HG03342 (cell line): ENCODE measurements at regions not wholly inside any gene's neighbourhood (a gene's known extent, or its start where the extent isn't known, plus 50 kb on each side); places are given as distances from the start of the nearest gene placed in this dataset.
"Not testable (repeated sequence)": the region's sequence is repeated elsewhere in the genome, so short reads cannot be mapped to it uniquely, and the experiment has no call there.

Source experiments
- ATAC-seq: cut with Tn5 transposase; IDR thresholded peaks from one replicate; pipeline ENCODE4 v1.9.1; 2021; ENCODE audit warnings: mild to moderate bottlenecking, moderate library complexity; ENCODE audit not compliant: unreplicated experiment

GRCh38 chr6:47405273-47405672 is 72.3 kb upstream of the CD2AP start:
- no peak for ATAC-seq

- ATAC-seq = no peak
These were observed 70.0 kb upstream of the CD2AP start for GRCh38 chr6:47407300-47408281.

- peak; percentile 72 for ATAC-seq
These were observed 63.7 kb upstream of the CD2AP start for GRCh38 chr6:47413752-47414422.

GRCh38 chr6:47414423-47415167 is 63.0 kb upstream of the CD2AP start:
- peak; percentile 76 for ATAC-seq

GRCh38 chr6:47416396-47417345 is 60.9 kb upstream of the CD2AP start:
- no peak for ATAC-seq

- no peak for ATAC-seq
These were observed 58.0 kb upstream of the CD2AP start for GRCh38 chr6:47419621-47420020.

- ATAC-seq = no peak
These were observed 56.9 kb upstream of the CD2AP start for GRCh38 chr6:47420394-47421371.

GRCh38 chr6:47423079-47423478 is 54.5 kb upstream of the CD2AP start:
- ATAC-seq = no peak

GRCh38 chr6:47424436-47424836 is 53.2 kb upstream of the CD2AP start:
- no peak for ATAC-seq

GRCh38 chr6:47425724-47426123 is 51.9 kb upstream of the CD2AP start:
- ATAC-seq = not testable (repeated sequence)

- no peak for ATAC-seq
These were observed 50.9 kb upstream of the CD2AP start for GRCh38 chr6:47426524-47427302.

GRCh38 chr6:47427680-47428079 is 49.9 kb upstream of the CD2AP start:
- ATAC-seq = no peak
